A172 (cell line): ENCODE measurements at regions not wholly inside any gene's neighbourhood (a gene's known extent, or its start where the extent isn't known, plus 50 kb on each side); places are given as distances from the start of the nearest gene placed in this dataset.
"Not testable (repeated sequence)": the region's sequence is repeated elsewhere in the genome, so short reads cannot be mapped to it uniquely, and the experiment has no call there.

ENCODE experiments used
- DNase-seq: peaks from one replicate; pipeline ENCODE4 v3.0.0-alpha.2; 2015; ENCODE audit warnings: low spot score

- no peak for DNase-seq
These were observed 844.7 kb downstream of the DIPK2A start for GRCh38 chr3:144816323-144816722.

- DNase-seq: no peak
These were observed 847.4 kb downstream of the DIPK2A start for GRCh38 chr3:144818973-144819372.

DNA sequence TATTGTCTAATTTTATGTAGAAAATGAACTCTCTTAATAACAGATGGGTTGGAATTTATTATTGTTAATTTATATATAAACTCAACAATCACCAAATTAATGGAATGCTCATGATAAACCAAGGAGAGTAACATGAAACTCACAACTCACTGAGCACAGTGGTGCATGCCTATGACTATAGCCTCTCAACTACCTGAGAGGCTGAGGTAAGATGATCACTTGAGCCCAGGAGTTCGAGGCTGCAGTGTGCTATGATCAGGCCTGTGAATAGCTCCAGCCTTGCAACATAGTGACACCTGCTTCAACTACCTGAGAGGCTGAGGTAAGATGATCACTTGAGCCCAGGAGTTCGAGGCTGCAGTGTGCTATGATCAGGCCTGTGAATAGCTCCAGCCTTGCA lies 848.6 kb downstream of the DIPK2A start:
- DNase-seq: not testable (repeated sequence)

GRCh38 chr3:144820726-144821125 lies 849.1 kb downstream of the DIPK2A start:
- DNase-seq: no peak

DNA sequence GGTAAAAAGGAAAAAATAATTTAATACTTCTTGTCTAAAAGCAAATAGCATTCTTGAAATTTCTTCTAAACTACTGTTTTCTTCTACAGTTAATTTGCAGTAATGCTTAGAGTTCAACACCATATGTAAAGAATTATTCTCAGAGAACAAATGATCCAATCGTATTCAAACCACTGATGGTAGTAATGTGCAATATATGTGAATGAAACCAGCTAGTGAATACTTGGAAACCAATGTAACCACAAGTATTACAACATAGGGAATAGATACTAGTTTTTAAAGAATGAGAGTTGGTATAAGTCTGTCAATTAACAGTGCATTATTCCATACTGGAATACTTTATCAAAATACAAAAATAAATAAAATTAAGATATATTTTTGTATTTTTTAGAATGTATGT lies 850.0 kb downstream of the DIPK2A start:
- DNase-seq: no peak

GRCh38 chr3:144822671-144823070 lies 851.0 kb downstream of the DIPK2A start:
- DNase-seq: no peak

DNA sequence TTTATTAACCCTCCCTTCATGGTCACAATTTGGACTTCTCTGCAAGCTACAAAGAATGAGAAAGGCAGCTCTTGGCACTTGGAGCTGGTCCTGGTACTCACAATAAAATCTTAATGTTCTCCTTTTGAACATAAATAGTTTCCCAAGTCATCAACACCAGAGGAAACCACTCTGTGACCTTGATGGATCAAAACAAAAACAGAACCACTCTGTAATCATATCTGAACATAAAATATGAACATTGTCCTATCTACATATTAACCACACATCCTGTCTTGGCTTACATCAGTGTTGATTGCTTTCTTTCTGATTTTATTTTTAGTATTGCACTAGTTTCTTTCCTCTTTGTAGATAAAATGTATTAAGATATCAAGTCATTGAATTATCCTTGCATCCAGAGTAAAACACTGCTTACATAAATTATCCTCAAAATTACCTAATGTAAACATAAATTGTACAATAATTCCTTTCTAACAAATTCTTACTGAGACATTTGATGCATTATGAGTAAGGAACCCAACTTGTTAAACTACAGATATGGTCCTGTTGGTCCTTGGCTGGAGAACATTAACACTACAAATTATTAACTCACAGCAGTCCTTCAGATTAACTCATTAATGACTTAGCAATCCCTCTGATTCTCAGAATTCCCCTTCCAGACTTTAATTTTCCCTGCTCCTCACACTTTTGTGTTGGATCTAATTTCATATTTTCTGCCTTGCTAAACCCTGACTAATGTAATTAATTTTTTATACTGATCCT lies 860.5 kb downstream of the DIPK2A start:
- DNase-seq: no peak

DNA sequence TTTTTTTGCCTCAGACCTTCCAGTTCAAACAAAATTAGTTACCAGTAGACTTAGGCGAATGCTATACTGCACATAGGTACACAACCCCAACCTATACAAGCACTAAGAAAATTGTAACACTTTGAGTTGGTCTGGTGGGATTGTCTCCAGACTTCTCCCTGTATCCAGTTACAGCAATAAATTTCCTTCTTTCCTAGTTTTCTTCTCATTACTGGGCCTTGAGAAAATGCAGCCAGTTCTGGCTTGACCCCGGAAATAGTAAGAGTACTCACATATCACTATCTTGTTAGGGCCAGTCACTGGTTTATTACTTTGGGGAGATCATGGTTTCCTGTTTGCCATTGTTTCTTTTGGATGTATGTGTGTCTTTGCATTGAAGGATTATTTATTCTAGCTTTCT lies 868.4 kb downstream of the DIPK2A start:
- no peak for DNase-seq

- DNase-seq: peak; percentile 2
These were observed 869.2 kb downstream of the DIPK2A start for GRCh38 chr3:144840866-144841265.

- DNase-seq: peak; percentile 14
These were observed 871.5 kb downstream of the DIPK2A start for GRCh38 chr3:144843099-144843498.

- no peak for DNase-seq
These were observed 881.4 kb downstream of the DIPK2A start for GRCh38 chr3:144852999-144853398.

DNA sequence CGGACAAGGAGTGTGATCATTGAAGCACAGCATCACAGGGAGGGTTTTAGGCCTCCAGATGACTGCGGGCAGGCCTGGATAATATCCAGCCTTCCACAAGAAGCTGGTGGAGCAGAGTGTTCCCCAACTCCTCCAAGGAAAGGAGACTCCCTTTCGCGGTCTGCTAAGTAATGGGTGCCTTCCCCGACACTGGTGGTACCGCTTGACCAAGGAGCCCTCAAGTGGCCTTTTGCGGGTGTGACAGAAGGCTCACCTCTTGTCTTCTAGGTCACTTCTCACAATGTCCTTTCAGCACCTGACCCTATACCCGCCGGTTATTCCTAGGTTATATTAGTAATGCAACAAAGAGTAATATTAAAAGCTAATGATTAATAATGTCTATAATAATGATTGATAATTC lies 882.4 kb downstream of the DIPK2A start:
- DNase-seq: not testable (repeated sequence)

DNA sequence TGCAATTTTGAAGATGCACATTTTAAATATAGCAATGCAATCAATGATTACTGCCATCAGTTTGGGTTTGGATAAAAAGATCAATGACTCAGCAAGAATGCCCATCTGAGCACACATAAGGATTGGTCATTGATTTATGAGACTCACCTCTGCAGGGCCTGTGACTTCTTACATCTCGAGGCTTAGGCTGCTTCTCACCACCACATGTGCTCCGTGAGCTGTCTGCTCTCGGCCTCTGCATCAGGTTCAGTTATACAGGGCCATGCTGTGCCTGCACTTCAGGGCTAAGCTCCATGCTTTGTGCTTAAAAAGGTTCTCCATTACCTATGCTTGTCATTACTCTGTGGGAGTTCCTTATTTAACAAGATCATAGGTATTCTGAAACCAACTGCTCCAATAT lies 887.5 kb downstream of the DIPK2A start:
- DNase-seq: no peak

GRCh38 chr3:144864646-144865045 lies 893.0 kb downstream of the DIPK2A start:
- DNase-seq: no peak

DNA sequence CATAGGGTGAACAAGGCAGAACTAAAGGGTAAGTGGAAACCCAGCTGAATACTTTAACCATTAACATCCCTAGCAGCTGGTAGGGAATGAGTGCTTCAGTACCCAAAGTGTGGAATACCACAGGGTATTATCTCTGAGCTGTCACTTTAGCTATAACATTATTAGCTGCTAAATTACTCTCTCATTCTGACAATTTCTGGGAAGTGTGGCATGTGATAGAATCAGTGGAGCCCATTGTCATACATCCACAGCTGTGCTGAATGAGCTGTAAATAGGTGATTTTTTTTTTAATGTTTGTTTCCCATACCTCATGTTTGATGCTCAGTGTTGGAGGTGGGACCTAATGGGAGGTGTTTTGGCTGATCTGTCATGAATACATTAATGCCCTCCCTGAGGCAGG lies 894.3 kb downstream of the DIPK2A start:
- no peak for DNase-seq

DNA sequence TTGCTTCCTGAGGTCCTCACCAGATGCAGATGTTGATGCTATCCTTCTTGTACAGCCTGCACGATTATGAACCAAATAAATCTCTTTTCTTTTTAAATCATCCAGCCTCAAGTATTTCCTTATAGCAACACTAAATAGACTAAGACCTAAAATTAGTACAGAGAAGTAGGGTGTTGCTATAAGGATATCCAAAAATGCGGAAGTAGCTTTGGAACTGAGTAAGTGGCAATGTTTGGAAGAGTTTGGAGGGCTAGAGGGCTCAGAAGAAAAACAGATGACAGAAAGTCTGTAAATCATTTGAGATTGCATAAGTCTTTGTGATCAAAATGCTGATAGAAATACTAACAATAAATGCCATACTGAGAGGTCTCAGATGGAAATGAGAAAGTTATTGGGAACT lies 894.9 kb downstream of the DIPK2A start:
- no peak for DNase-seq

DNA sequence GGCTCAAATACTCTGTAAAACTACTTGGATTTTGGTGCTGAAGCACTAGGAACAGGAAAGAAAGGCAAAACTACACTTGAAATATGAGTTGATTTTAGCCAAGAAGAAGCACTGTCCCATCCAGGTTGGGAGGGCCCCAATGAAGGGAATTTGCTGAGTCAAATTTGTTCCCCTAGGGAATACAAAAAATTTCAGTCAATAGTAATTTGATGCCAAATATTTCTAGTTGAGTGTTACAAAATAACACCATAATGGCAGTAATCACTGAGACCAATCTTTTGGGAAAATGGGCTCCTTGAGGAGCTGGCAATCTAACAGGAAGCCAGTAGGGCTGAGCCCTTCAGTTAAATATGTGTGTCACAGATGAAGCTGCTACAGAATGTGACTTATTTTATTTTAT lies 896.9 kb downstream of the DIPK2A start:
- DNase-seq: no peak

DNA sequence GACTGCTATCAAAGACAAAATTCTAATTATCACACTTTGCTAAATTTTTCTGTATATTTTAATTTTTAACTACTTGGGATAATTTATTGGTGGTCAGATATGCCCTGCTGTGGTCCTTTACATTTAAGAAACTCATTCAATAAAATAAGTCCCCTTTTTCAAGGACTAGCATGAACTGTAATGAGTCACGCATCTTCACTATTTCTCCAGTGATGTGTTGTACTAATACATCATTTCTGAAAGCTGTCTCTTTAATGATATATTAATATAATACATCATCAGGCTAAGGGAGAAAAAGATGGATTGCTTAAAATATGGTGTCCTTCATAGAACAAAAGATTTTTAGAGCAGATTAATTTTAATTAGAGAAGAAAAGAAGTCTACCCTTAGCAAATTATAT lies 901.4 kb downstream of the DIPK2A start:
- DNase-seq: no peak

DNA sequence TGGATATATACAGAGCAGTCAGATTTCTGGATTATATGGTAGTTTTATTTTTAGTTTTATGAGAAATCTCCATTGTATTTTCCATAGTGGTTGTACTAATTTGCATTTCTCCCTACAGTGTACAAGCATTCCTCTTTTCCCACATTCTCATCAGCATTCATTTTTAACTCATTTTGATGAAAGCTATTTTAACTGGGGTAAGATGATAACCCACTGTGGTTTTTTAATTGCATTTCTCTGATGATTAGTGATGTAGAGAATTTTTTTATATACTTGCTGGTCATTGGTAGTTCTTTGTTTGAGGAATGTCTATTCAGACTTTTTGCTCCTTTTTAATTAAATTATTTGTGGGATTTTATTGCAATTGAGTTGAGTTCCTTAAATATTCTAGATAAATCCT lies 903.6 kb downstream of the DIPK2A start:
- DNase-seq: peak; percentile 4

DNA sequence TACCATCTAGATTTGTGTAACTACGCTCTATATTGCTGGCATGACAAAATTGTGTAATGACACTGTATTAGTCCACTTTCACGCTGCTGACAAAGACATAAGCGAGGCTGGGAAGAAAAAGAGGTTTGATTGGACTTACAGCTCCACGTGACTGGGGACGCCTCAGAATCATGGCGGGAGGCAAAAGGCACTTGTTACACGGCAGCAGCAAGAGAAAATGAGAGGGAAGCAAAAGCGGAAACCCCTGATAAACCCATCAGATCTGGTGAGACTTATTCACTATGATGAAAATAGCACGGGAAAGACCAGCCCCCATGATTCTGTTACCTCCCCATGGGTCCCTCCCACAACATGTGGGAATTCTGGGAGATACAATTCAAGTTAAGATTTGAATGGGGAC lies 905.7 kb downstream of the DIPK2A start:
- no peak for DNase-seq

GRCh38 chr3:144879701-144880100 lies 908.1 kb downstream of the DIPK2A start:
- no peak for DNase-seq

GRCh38 chr3:144893980-144894379 lies 922.4 kb downstream of the DIPK2A start:
- DNase-seq: no peak

GRCh38 chr3:144894576-144894975 lies 923.0 kb downstream of the DIPK2A start:
- no peak for DNase-seq

- DNase-seq: no peak
These were observed 928.7 kb downstream of the DIPK2A start for GRCh38 chr3:144900366-144900765.
